Upper lobe of left lung (tissue), 6 donors: ENCODE measurements at regions not wholly inside any gene's neighbourhood (a gene's known extent, or its start where the extent isn't known, plus 50 kb on each side); places are given as distances from the start of the nearest gene placed in this dataset.

Experiments
- ATAC-seq, 2 donors: fragments of 200-7000 bp; cut with Tn5 transposase; one replicate each; pipeline ENCODE4 v1.9.1; 2022; ENCODE audit warnings: mild to moderate bottlenecking in 2 of 2, moderate library complexity in 2 of 2; ENCODE audit not compliant: low FRiP score in 2 of 2
- DNase-seq, 2 donors: peaks; one replicate each; pipeline ENCODE4 v3.0.0-alpha.2; 2019 to 2020
- H3K27ac ChIP-seq, 4 donors: fragments of 200-600 bp; sonication (generic); one replicate each; pipeline ENCODE4 v1.5.1; 2016 to 2019
- H3K27me3 ChIP-seq, 4 donors: fragments of 200-600 bp; sonication (generic); one replicate each; pipeline ENCODE4 v1.5.1; 2017 to 2019
- H3K36me3 ChIP-seq, 4 donors: fragments of 200-600 bp; sonication (generic); one replicate each; pipeline ENCODE4 v1.5.1; 2016 to 2019
- H3K4me1 ChIP-seq, 4 donors: fragments of 200-600 bp; sonication (generic); one replicate each; pipeline ENCODE4 v1.5.1; 2018 to 2019
- H3K4me3 ChIP-seq, 4 donors: fragments of 200-600 bp; sonication (generic); one replicate each; pipeline ENCODE4 v1.5.1; 2017 to 2019; ENCODE audit warnings: mild to moderate bottlenecking in 2 of 4, moderate library complexity in 1 of 4
- H3K9me3 ChIP-seq, 4 donors: fragments of 200-600 bp; sonication (generic); one replicate each; pipeline ENCODE4 v1.5.1; 2018 to 2019
- EP300 ChIP-seq, 4 donors: sonication (generic); formaldehyde crosslinking; IDR thresholded peaks; one replicate each; pipeline ENCODE4 v1.5.1; 2017; ENCODE audit warnings: antibody characterized with exemption in 4 of 4, control low read depth in 2 of 4
- POLR2A ChIP-seq, 4 donors: fragments of 450-650 bp; IDR thresholded peaks; one replicate each; pipeline ENCODE4 v1.5.1; 2016 to 2017; ENCODE audit warnings: antibody characterized with exemption in 4 of 4, mild to moderate bottlenecking in 2 of 4
- POLR2AphosphoS5 ChIP-seq, 2 donors: sonication (generic); formaldehyde crosslinking; IDR thresholded peaks; one replicate each; pipeline ENCODE4 v1.5.1; 2017; ENCODE audit warnings: antibody characterized with exemption in 2 of 2
- WGBS, 2 donors: methylation state at CpG; one replicate each; pipeline ENCODE4 v1.1.5; 2017 to 2018; 5-methylcytosine and 5-hydroxymethylcytosine counted together
- TF ChIP-seq, protein P1 (sequence below), 6 experiments: fragments of 450-650 bp in 4 of 6; fragments of 200-600 bp in 2 of 6; sonication (generic) in 2 of 6; IDR thresholded peaks; one replicate each; pipeline ENCODE4 v1.5.1; 2016 to 2019; ENCODE audit warnings: antibody characterized with exemption in 6 of 6
- donor health status: DM: no; HTN: no; CAD: no; lungs with moderate emphysema.
- donor health status: DM: no; HTN: yes; CAD: no; lungs with severe emphysema.

GRCh38 chr6:84458271-84458670 lies 230.8 kb upstream of the CEP162 start:
- WGBS, 2 donors, result 94 to 97% methylated on average over 3 of the region's 3 CpGs
- TF ChIP-seq, protein P1, sequence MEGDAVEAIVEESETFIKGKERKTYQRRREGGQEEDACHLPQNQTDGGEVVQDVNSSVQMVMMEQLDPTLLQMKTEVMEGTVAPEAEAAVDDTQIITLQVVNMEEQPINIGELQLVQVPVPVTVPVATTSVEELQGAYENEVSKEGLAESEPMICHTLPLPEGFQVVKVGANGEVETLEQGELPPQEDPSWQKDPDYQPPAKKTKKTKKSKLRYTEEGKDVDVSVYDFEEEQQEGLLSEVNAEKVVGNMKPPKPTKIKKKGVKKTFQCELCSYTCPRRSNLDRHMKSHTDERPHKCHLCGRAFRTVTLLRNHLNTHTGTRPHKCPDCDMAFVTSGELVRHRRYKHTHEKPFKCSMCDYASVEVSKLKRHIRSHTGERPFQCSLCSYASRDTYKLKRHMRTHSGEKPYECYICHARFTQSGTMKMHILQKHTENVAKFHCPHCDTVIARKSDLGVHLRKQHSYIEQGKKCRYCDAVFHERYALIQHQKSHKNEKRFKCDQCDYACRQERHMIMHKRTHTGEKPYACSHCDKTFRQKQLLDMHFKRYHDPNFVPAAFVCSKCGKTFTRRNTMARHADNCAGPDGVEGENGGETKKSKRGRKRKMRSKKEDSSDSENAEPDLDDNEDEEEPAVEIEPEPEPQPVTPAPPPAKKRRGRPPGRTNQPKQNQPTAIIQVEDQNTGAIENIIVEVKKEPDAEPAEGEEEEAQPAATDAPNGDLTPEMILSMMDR (IDR thresholded peaks at IDR 0.05), result no peak
- TF ChIP-seq EP300 (IDR thresholded peaks at IDR 0.05) (no peak), POLR2A (IDR thresholded peaks at IDR 0.05) (no peak), POLR2AphosphoS5 (IDR thresholded peaks at IDR 0.05) (no peak)
- Histone ChIP-seq H3K27me3 (no peaks in the 10 kb centered on the region), H3K36me3 (no peaks in the 10 kb centered on the region), H3K4me1 (no peaks in the 10 kb centered on the region), H3K27ac (no peak overlapping the region), H3K4me3 (no peak overlapping the region), H3K9me3 (no peaks in the 10 kb centered on the region)
- no peak for ATAC-seq
- DNase-seq, result no peak

DNA sequence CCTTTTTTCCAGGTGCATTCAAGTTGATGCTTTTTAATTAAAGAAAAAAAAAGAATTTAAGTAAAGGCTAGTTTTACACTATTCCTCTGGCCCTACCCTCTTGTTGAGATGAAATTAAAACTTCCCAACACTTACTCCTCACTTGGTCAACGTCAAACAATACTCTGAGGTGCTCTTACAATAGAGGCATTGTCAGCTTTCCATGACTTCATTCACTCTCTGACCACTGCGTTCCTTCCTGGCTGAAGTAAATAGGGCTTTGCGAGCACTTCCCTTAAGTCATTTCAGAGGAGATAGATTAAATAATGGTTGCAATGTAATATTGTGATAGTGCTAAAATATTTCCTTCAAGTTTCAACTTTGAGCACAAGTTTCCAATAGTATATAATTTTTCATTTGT lies 229.8 kb upstream of the CEP162 start:
- no peaks in the 10 kb centered on the region for H3K4me1 ChIP-seq
- no peak overlapping the region for H3K27ac ChIP-seq
- TF ChIP-seq, protein P1 (IDR thresholded peaks at IDR 0.05), result no peak
- TF ChIP-seq POLR2A (IDR thresholded peaks at IDR 0.05), result no peak
- TF ChIP-seq POLR2AphosphoS5 (IDR thresholded peaks at IDR 0.05), result no peak
- TF ChIP-seq EP300 (IDR thresholded peaks at IDR 0.05), result no peak
- DNase-seq, result no peak
- no peaks in the 10 kb centered on the region for H3K36me3 ChIP-seq
- no peak overlapping the region for H3K4me3 ChIP-seq
- H3K9me3 ChIP-seq, result no peaks in the 10 kb centered on the region
- no peak for ATAC-seq
- WGBS, 2 donors, result 27 to 39% methylated on average over 3 of the region's 3 CpGs
- no peaks in the 10 kb centered on the region for H3K27me3 ChIP-seq

- 81 to 82% methylated on average over 4 of the region's 4 CpGs for WGBS, 2 donors
- TF ChIP-seq POLR2A (IDR thresholded peaks at IDR 0.05) (no peak), EP300 (IDR thresholded peaks at IDR 0.05) (no peak), POLR2AphosphoS5 (IDR thresholded peaks at IDR 0.05) (no peak)
- TF ChIP-seq, protein P1 (IDR thresholded peaks at IDR 0.05), result no peak
- Histone ChIP-seq H3K27ac (no peak overlapping the region), H3K4me3 (no peak overlapping the region), H3K9me3 (no peaks in the 10 kb centered on the region), H3K4me1 (no peaks in the 10 kb centered on the region), H3K27me3 (no peaks in the 10 kb centered on the region), H3K36me3 (no peaks in the 10 kb centered on the region)
- ATAC-seq, result no peak
- no peak for DNase-seq
These were observed 229.4 kb upstream of the CEP162 start for GRCh38 chr6:84456803-84457202.

GRCh38 chr6:84455511-84456029 lies 228.1 kb upstream of the CEP162 start:
- WGBS, 2 donors, result 49 to 63% methylated on average over 3 of the region's 3 CpGs
- no peaks in the 10 kb centered on the region for H3K9me3 ChIP-seq
- no peak for TF ChIP-seq POLR2AphosphoS5 (IDR thresholded peaks at IDR 0.05)
- no peak for TF ChIP-seq EP300 (IDR thresholded peaks at IDR 0.05)
- TF ChIP-seq, protein P1 (IDR thresholded peaks at IDR 0.05), result no peak

DNA sequence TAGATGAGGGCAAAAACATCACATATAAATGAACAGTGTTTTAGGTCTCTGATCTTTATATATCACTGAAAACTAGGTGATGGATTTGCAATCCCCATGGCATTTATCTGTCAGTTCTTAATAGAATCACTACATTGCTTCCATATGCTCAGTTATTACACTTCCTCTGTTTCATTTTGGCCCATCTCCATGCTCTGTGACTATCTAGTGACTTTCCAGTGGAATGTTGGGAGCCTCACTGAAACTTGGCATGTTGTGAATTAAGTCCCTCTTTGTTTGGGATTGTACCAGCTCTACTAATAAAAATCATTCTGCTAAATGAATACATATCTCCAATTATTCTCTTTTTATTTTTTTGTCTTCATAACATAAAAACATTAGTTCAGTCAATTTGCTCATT lies 226.1 kb upstream of the CEP162 start:
- H3K4me3 ChIP-seq, result no peak overlapping the region
- H3K9me3 ChIP-seq, result no peaks in the 10 kb centered on the region
- H3K36me3 ChIP-seq, result no peaks in the 10 kb centered on the region
- DNase-seq, result no peak
- no peak for ATAC-seq
- no peaks in the 10 kb centered on the region for H3K27me3 ChIP-seq
- H3K4me1 ChIP-seq, result no peaks in the 10 kb centered on the region
- no peak overlapping the region for H3K27ac ChIP-seq
- TF ChIP-seq, protein P1 (IDR thresholded peaks at IDR 0.05), result no peak
- TF ChIP-seq EP300 (IDR thresholded peaks at IDR 0.05), result no peak
- no peak for TF ChIP-seq POLR2A (IDR thresholded peaks at IDR 0.05)
- no peak for TF ChIP-seq POLR2AphosphoS5 (IDR thresholded peaks at IDR 0.05)

More at GRCh38 chr6:84455511-84456029, 228.1 kb upstream of the CEP162 start:
- Histone ChIP-seq H3K27ac (no peak overlapping the region), H3K4me3 (no peak overlapping the region), H3K36me3 (no peaks in the 10 kb centered on the region), H3K4me1 (no peaks in the 10 kb centered on the region), H3K27me3 (no peaks in the 10 kb centered on the region)
- ATAC-seq, result no peak
- no peak for DNase-seq
